ENCODE measurements at regions not wholly inside any gene's neighbourhood (a gene's known extent, or its start where the extent isn't known, plus 50 kb on each side); places are given as distances from the start of the nearest gene placed in this dataset.
A peak's percentile ranks its signal among the peaks of the same experiment; 100 is the strongest.

- no peak for DNase-seq (ENCODE audit: low spot score)
- no peak for ATAC-seq (ENCODE audit: low FRiP score)
- TF ChIP-seq CTCF (IDR thresholded peaks at IDR 0.05): no peak
Measured at GRCh38 chr2:21498016-21498415, 374.2 kb downstream of the TDRD15 start.

- DNase-seq (ENCODE audit: low spot score) (no peak), ATAC-seq (ENCODE audit: low FRiP score) (no peak)
- TF ChIP-seq CTCF (IDR thresholded peaks at IDR 0.05): no peak
Measured at GRCh38 chr2:21500401-21500945, 376.7 kb downstream of the TDRD15 start.

- ATAC-seq (ENCODE audit: low FRiP score) (peak; percentile 28), DNase-seq (ENCODE audit: low spot score) (no peak)
- no peak for TF ChIP-seq CTCF (IDR thresholded peaks at IDR 0.05)
Measured at GRCh38 chr2:21501376-21502027, 377.7 kb downstream of the TDRD15 start.

- TF ChIP-seq CTCF (IDR thresholded peaks at IDR 0.05): no peak
- ATAC-seq (ENCODE audit: low FRiP score): no peak
- no peak for DNase-seq (ENCODE audit: low spot score)
Measured at GRCh38 chr2:21515903-21516302, 392.1 kb downstream of the TDRD15 start.

- no peak for ATAC-seq (ENCODE audit: low FRiP score)
- TF ChIP-seq CTCF (IDR thresholded peaks at IDR 0.05): no peak
- no peak for DNase-seq (ENCODE audit: low spot score)
Measured at GRCh38 chr2:21519412-21519811, 395.6 kb downstream of the TDRD15 start.

GRCh38 chr2:21519821-21520220 is 396.1 kb downstream of the TDRD15 start:
- no peak for DNase-seq (ENCODE audit: low spot score)
- no peak for TF ChIP-seq CTCF (IDR thresholded peaks at IDR 0.05)
- no peak for ATAC-seq (ENCODE audit: low FRiP score)

- TF ChIP-seq CTCF (IDR thresholded peaks at IDR 0.05): no peak
- no peak for ATAC-seq (ENCODE audit: low FRiP score)
- DNase-seq (ENCODE audit: low spot score): no peak
Measured at GRCh38 chr2:21535826-21536225, 412.1 kb downstream of the TDRD15 start.

All from omental fat pad (tissue), 3 donors.